CD14-positive monocyte (primary cell): ENCODE measurements at regions not wholly inside any gene's neighbourhood (a gene's known extent, or its start where the extent isn't known, plus 50 kb on each side); places are given as distances from the start of the nearest gene placed in this dataset.

Source experiments
- DNase-seq, 3 donors: peaks; one replicate each; pipeline ENCODE4 v3.0.0-alpha.2; 2011 to 2022
- H2AFZ ChIP-seq: 2 replicates; pipeline ENCODE4 v1.6.0; 2012; ENCODE audit warnings: mild to moderate bottlenecking, low read depth, low read length, inconsistent platforms; ENCODE audit not compliant: insufficient read depth, poor library complexity, severe bottlenecking
- H3K27ac ChIP-seq, 2 donors: 1 replicate in 1 of 2; 2 replicates in 1 of 2; pipeline ENCODE4 v1.5.1; 2012 to 2013; ENCODE audit warnings: low read length in 2 of 2, control low read depth in 1 of 2, inconsistent platforms in 1 of 2, low read depth in 1 of 2, mild to moderate bottlenecking in 1 of 2
- H3K27me3 ChIP-seq, 2 donors: one replicate each; pipeline versions ENCODE4 v1.6.0 to v1.6.1; 2011 to 2013; ENCODE audit warnings: low read length in 2 of 2; ENCODE audit not compliant: control insufficient read depth in 2 of 2, insufficient read depth in 2 of 2
- H3K36me3 ChIP-seq, 2 donors: replicated peaks in 1 of 2; 1 replicate in 1 of 2; 2 replicates in 1 of 2; pipeline versions ENCODE4 v1.5.1 to v1.6.1; 2012 to 2013; ENCODE audit warnings: low read length in 2 of 2, control low read depth in 1 of 2, inconsistent platforms in 1 of 2, mild to moderate bottlenecking in 1 of 2; ENCODE audit not compliant: insufficient read depth in 2 of 2, control insufficient read depth in 1 of 2
- H3K4me1 ChIP-seq, 2 donors: 1 replicate in 1 of 2; 2 replicates in 1 of 2; pipeline versions ENCODE4 v1.5.1 to v1.6.1; 2012 to 2013; ENCODE audit warnings: low read length in 2 of 2, control low read depth in 1 of 2, inconsistent platforms in 1 of 2, mild to moderate bottlenecking in 1 of 2, moderate library complexity in 1 of 2; ENCODE audit not compliant: insufficient read depth in 2 of 2, control insufficient read depth in 1 of 2
- H3K4me2 ChIP-seq: replicated peaks from 2 replicates; pipeline ENCODE3; 2012; ENCODE audit warnings: low read length, moderate library complexity, mild to moderate bottlenecking; ENCODE audit not compliant: poor library complexity, severe bottlenecking; ENCODE audit errors: extremely low read depth
- H3K4me3 ChIP-seq, 3 experiments: fragments of 200-600 bp in 1 of 3; sonication (generic) in 1 of 3; replicated peaks in 1 of 3; 1 replicate in 2 of 3; 2 replicates in 1 of 3; pipeline ENCODE4 v1.5.1; 2011 to 2013; ENCODE audit warnings: low read length in 3 of 3, mild to moderate bottlenecking in 3 of 3, control low read depth in 2 of 3, low read depth in 2 of 3, inconsistent platforms in 1 of 3, moderate library complexity in 1 of 3
- H3K79me2 ChIP-seq: 2 replicates; pipeline ENCODE4 v1.6.0; 2012; ENCODE audit warnings: mild to moderate bottlenecking, control low read depth, inconsistent platforms, low read length, moderate library complexity; ENCODE audit not compliant: insufficient read depth
- H3K9ac ChIP-seq: 2 replicates; pipeline ENCODE4 v1.6.0; 2017; ENCODE audit warnings: low read length, mild to moderate bottlenecking; ENCODE audit not compliant: insufficient read depth, poor library complexity, severe bottlenecking
- H3K9me3 ChIP-seq, 2 donors: replicated peaks in 1 of 2; 1 replicate in 1 of 2; 2 replicates in 1 of 2; pipeline versions ENCODE4 v1.5.1 to v1.6.1; 2012 to 2013; ENCODE audit warnings: low read length in 2 of 2, control low read depth in 1 of 2; ENCODE audit not compliant: control insufficient read depth in 1 of 2, insufficient read depth in 1 of 2
- H4K20me1 ChIP-seq: 2 replicates; pipeline ENCODE4 v1.6.0; 2012; ENCODE audit warnings: mild to moderate bottlenecking, low read length, control low read depth, moderate library complexity; ENCODE audit not compliant: insufficient read depth
- H3K27ac Mint-ChIP-seq, 7 donors: one replicate each; pipeline ENCODE4 v1.8.0; 2020; ENCODE audit warnings: mild to moderate bottlenecking in 7 of 7, mixed read lengths in 7 of 7, moderate library complexity in 6 of 7, inconsistent platforms in 2 of 7
- H3K27me3 Mint-ChIP-seq, 3 donors: one replicate each; pipeline ENCODE4 v1.8.0; 2021 to 2022; ENCODE audit warnings: low read depth in 3 of 3, mild to moderate bottlenecking in 3 of 3, mixed read lengths in 3 of 3, moderate library complexity in 3 of 3, inconsistent platforms in 1 of 3
- H3K36me3 Mint-ChIP-seq, 2 donors: one replicate each; pipeline ENCODE4 v1.8.0; 2020; ENCODE audit warnings: mixed read lengths in 2 of 2, inconsistent platforms in 1 of 2, mild to moderate bottlenecking in 1 of 2
- H3K4me1 Mint-ChIP-seq: one replicate; pipeline ENCODE4 v1.8.0; 2020; ENCODE audit warnings: mild to moderate bottlenecking, mixed read lengths
- H3K4me3 Mint-ChIP-seq, 2 donors: one replicate each; pipeline ENCODE4 v1.8.0; 2020; ENCODE audit warnings: mild to moderate bottlenecking in 2 of 2, mixed read lengths in 2 of 2, moderate library complexity in 1 of 2
- H3K9me3 Mint-ChIP-seq, 7 donors: one replicate each; pipeline ENCODE4 v1.8.0; 2020 to 2022; ENCODE audit warnings: mixed read lengths in 7 of 7, mild to moderate bottlenecking in 6 of 7, moderate library complexity in 6 of 7, inconsistent platforms in 2 of 7
- WGBS: methylation state at CpG from one replicate; pipeline ENCODE4 v1.1.5; 2013; ENCODE audit warnings: missing lambda C conversion rate; ENCODE audit not compliant: insufficient coverage; 5-methylcytosine and 5-hydroxymethylcytosine counted together
- intact Hi-C, 2 donors: fragments of 100-400 bp; cut with micrococcal nuclease; formaldehyde crosslinking; loops; one replicate each; pipeline versions ENCODE4 v1.15.0 to v1.15.1; 2023
- TF ChIP-seq, protein P1 (sequence below): fragments of 200-600 bp; IDR thresholded peaks from one replicate; pipeline ENCODE4 v1.8.0; 2022; ENCODE audit warnings: antibody characterized with exemption, mild to moderate bottlenecking

DNA sequence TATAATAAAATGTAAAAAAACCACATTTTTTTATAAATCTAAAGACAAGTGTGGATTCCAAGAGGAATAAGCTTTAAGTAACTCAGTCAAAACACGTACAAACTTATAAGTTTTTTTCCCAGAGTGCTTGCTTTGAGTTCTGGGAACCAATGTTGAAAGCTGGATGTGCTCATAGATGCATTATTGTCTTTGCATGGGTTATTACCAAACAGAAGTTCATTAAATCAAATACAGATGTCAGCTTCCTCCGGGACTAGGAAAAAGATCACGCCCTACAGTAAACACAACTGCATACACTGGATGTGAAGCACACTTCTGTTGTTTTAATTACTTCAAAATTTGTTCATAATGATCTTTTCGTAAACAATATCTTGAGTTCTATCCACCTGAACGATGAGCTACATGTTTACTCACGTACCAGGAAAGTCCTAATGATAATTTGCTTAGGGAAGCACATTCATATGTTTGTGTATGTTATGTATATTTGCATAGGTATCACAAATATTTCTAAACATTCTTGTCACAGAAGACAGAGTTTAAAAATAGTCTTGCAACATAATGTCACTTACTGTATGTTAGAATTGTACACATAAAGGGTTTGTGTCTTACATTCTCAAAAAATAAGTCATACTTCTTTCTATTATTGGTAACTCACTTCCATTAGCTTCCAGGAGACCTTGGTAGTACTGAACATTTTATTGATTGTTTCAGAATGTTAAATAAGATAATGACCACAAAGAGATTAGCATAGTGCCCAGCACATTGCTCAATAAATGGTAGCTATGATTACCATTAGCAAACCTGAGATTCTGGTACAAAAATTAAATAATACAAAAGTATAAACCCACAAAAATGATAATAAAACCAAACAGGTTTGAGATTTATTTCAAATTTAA, 427.4 kb downstream of the CETN3 start:
- no peaks in the 10 kb centered on the region for H3K36me3 Mint-ChIP-seq
- no peaks in the 10 kb centered on the region for H3K27me3 Mint-ChIP-seq
- Histone ChIP-seq H3K4me1 (no peaks in the 10 kb centered on the region), H3K36me3 (no peaks in the 10 kb centered on the region), H2AFZ (no peak overlapping the region), H3K27me3 (no peaks in the 10 kb centered on the region), H3K4me2 (no peak overlapping the region), H3K4me3 (no peak overlapping the region), H3K27ac (no peak overlapping the region), H3K9me3 (no peaks in the 10 kb centered on the region), H3K9ac (no peak overlapping the region), H4K20me1 (no peaks in the 10 kb centered on the region), H3K79me2 (no peaks in the 10 kb centered on the region)
- WGBS, result 90% methylated on average over 2 of the region's 6 CpGs
- no peak for DNase-seq
- TF ChIP-seq, protein P1, sequence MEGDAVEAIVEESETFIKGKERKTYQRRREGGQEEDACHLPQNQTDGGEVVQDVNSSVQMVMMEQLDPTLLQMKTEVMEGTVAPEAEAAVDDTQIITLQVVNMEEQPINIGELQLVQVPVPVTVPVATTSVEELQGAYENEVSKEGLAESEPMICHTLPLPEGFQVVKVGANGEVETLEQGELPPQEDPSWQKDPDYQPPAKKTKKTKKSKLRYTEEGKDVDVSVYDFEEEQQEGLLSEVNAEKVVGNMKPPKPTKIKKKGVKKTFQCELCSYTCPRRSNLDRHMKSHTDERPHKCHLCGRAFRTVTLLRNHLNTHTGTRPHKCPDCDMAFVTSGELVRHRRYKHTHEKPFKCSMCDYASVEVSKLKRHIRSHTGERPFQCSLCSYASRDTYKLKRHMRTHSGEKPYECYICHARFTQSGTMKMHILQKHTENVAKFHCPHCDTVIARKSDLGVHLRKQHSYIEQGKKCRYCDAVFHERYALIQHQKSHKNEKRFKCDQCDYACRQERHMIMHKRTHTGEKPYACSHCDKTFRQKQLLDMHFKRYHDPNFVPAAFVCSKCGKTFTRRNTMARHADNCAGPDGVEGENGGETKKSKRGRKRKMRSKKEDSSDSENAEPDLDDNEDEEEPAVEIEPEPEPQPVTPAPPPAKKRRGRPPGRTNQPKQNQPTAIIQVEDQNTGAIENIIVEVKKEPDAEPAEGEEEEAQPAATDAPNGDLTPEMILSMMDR, result no peak
- intact Hi-C loops, result no loop called here
- no peaks in the 10 kb centered on the region for H3K4me1 Mint-ChIP-seq
- H3K27ac Mint-ChIP-seq, result no peak overlapping the region
- no peak overlapping the region for H3K4me3 Mint-ChIP-seq
- H3K9me3 Mint-ChIP-seq, result peaks cover 0 to 7% (median 2%) of the 10 kb centered on the region in 7 donors

DNA sequence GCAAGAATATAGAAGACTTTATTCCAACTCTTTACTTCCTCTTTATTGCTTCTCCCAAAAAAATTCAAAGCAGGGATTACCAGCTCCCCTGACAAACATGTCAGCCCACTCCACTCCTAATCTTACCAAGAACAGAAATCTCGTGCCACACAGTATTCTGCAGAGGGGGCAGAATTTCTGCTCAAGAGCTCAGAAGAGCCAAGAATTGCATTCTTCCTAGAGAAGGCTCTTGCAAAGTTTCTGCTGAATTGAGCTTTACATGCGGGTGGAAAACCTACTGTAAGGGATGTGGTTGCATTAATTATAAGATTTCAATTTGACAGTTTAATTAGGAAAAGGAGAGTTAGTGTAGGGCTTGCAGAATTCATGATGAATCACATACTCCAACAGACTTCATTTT, 428.5 kb downstream of the CETN3 start:
- 100% methylated on average over 1 of the region's 2 CpGs for WGBS
- H3K27ac ChIP-seq, result no peak overlapping the region
- H3K9ac ChIP-seq, result no peak overlapping the region

More for the DNA sequence above, 428.5 kb downstream of the CETN3 start:
- no peaks in the 10 kb centered on the region for H3K9me3 ChIP-seq
- H3K4me1 ChIP-seq, result no peaks in the 10 kb centered on the region
- H3K9me3 Mint-ChIP-seq, result peaks cover 0 to 7% (median 2%) of the 10 kb centered on the region in 7 donors
- H3K27ac Mint-ChIP-seq, result no peak overlapping the region
- no peak for DNase-seq
- no peaks in the 10 kb centered on the region for H3K4me1 Mint-ChIP-seq
- H3K4me2 ChIP-seq, result no peak overlapping the region
- no peaks in the 10 kb centered on the region for H3K79me2 ChIP-seq
- H3K27me3 ChIP-seq, result no peaks in the 10 kb centered on the region
- no peaks in the 10 kb centered on the region for H3K36me3 Mint-ChIP-seq
- H2AFZ ChIP-seq, result no peak overlapping the region
- no peak overlapping the region for H3K4me3 ChIP-seq
- H4K20me1 ChIP-seq, result no peaks in the 10 kb centered on the region
- intact Hi-C loops, result no loop called here
- TF ChIP-seq, protein P1, result no peak
- H3K27me3 Mint-ChIP-seq, result no peaks in the 10 kb centered on the region
- H3K4me3 Mint-ChIP-seq, result no peak overlapping the region
- no peaks in the 10 kb centered on the region for H3K36me3 ChIP-seq
